Epithelial cell of proximal tubule (primary cell): ENCODE measurements at regions not wholly inside any gene's neighbourhood (a gene's known extent, or its start where the extent isn't known, plus 50 kb on each side); places are given as distances from the start of the nearest gene placed in this dataset.

Source experiments
- DNase-seq: peaks from one replicate; pipeline ENCODE4 v3.0.0-alpha.2; 2011; ENCODE audit warnings: low read depth
- H3K4me3 ChIP-seq: 2 replicates; pipeline ENCODE4 v1.5.1; 2011; ENCODE audit warnings: low read depth, mild to moderate bottlenecking, low read length
- CTCF ChIP-seq: conservative IDR thresholded peaks from 2 replicates; pipeline ENCODE4 v1.5.1; 2012; ENCODE audit warnings: low read depth, mild to moderate bottlenecking, low read length

GRCh38 chr16:7221157-7221556, 111.5 kb upstream of the RBFOX1 start:
- no peak for DNase-seq
- H3K4me3 ChIP-seq = no peak overlapping the region
- no peak for TF ChIP-seq CTCF

- H3K4me3 ChIP-seq = no peak overlapping the region
- no peak for DNase-seq
- no peak for TF ChIP-seq CTCF
These were observed 113.7 kb upstream of the RBFOX1 start for GRCh38 chr16:7218936-7219335.

- H3K4me3 ChIP-seq = no peak overlapping the region
- DNase-seq = no peak
- no peak for TF ChIP-seq CTCF
These were observed 114.8 kb upstream of the RBFOX1 start for GRCh38 chr16:7217797-7218196.

GRCh38 chr16:7216719-7217118, 115.9 kb upstream of the RBFOX1 start:
- no peak overlapping the region for H3K4me3 ChIP-seq
- DNase-seq = no peak
- TF ChIP-seq CTCF = no peak

- H3K4me3 ChIP-seq = no peak overlapping the region
- no peak for TF ChIP-seq CTCF
- DNase-seq = no peak
These were observed 120.9 kb upstream of the RBFOX1 start for GRCh38 chr16:7211781-7212180.

- no peak for TF ChIP-seq CTCF
- no peak overlapping the region for H3K4me3 ChIP-seq
- no peak for DNase-seq
These were observed 123.0 kb upstream of the RBFOX1 start for GRCh38 chr16:7209598-7209997.

GRCh38 chr16:7206469-7206868, 126.2 kb upstream of the RBFOX1 start:
- DNase-seq = no peak
- TF ChIP-seq CTCF = no peak
- no peak overlapping the region for H3K4me3 ChIP-seq
